ENCODE measurements at regions not wholly inside any gene's neighbourhood (a gene's known extent, or its start where the extent isn't known, plus 50 kb on each side); places are given as distances from the start of the nearest gene placed in this dataset.

- DNase-seq (ENCODE audit: low read depth, low spot score): no peak
These were observed 139.1 kb upstream of the POU3F2 start for GRCh38 chr6:98695091-98695801.

GRCh38 chr6:98711380-98711779 is 123.0 kb upstream of the POU3F2 start:
- DNase-seq (ENCODE audit: low read depth, low spot score): no peak

GRCh38 chr6:98716341-98716740 is 118.0 kb upstream of the POU3F2 start:
- DNase-seq (ENCODE audit: low read depth, low spot score): peak; percentile 61

DNA sequence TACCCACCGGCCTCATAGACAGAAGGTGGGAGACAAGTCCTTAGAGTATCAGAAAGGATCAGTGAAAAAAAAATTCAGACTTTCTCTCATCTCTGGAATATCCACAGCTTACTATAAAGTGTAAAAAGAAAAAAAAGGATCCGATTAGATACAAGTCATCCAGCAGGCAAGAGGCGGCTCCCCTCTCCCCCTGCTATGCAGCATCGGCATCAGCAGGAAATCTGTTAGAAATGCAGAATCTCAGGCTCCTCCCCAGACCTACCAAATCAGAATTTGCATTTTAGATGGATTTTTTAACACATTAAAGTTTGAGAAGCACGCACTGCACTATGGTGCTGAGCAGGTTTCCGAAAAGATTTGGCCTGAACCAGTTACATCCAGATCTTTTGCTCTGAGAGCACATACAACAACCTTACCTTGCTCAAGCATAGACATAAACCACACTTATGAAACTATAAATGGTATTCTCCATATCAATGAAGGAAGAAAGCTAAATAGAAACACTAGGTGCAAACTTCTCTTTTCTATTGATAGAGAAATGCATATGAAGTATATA is 117.0 kb upstream of the POU3F2 start:
- DNase-seq (ENCODE audit: low read depth, low spot score): no peak

DNA sequence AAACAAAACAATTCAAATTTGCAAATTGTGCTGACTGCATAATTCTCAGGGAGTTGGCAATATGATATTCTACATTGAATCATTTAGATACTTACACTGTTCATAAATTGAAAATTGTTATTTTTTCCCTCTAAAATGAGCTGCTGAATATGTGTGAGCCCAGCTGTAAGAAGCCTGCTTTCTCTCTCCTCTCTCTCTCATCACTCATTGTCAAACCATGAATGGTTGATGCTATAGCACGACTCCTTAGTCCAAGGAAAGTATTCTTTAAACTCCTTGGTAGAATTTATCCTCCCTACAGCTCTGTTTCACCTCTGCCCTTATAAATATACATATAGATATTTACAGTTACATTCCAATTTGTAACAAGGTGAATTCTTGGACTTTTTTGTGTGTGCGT is 116.4 kb upstream of the POU3F2 start:
- no peak for DNase-seq (ENCODE audit: low read depth, low spot score)

DNA sequence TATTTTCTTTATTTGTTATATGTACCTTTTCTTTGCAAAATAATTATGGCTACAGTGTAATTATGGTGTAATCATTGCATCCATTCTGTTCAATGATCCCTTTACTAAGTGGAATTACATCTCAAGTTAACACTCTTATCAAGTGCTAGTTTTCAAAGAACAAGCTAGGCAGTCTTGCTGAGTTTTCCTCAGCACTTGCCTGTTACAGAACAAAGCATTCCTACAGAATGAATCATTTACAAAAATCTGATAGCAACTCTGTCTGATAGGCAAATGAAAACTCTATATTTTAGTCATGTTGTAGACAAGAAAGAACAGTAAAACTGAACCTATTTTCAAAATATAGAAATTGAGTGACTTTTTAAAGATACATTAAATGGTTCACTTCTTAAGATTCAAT is 109.8 kb upstream of the POU3F2 start:
- no peak for DNase-seq (ENCODE audit: low read depth, low spot score)

DNA sequence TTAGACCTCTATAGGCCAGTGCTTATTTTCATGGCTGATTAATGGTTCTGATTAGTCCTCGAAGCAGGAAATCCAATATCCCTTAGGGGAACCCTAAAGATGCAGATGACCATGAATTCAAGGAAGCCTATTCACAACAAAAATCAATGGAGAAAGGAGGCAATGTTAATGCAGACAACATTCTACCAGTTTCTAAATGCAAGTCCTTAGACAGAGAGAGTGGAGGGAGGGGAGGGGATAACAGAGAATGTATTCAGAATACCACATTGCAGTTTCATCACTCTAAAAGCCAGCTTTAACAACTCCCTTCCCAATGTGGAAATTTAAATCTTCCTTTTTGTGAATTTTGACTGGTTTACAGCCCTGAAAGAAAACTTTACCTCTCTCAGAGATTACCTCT is 87.1 kb upstream of the POU3F2 start:
- no peak for DNase-seq (ENCODE audit: low read depth, low spot score)

DNA sequence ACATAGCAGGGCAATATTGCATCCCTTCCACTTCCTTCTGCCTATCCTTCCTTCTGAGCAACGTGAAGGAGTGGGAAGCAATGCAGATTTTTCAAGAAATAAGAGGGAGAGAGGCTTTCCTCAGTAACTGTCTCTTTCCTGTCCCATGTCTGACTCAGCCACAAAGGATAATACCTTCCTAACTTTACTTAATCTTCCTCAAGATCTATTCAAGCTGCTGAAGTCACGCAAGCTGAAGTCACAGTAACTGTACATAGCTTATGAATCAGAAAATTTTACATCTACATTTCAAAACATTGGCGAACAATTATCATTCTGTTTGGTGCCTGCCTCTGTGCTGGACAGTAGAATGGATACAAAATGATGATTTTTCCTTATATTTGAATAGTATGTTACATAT is 86.4 kb upstream of the POU3F2 start:
- DNase-seq (ENCODE audit: low read depth, low spot score): no peak

DNA sequence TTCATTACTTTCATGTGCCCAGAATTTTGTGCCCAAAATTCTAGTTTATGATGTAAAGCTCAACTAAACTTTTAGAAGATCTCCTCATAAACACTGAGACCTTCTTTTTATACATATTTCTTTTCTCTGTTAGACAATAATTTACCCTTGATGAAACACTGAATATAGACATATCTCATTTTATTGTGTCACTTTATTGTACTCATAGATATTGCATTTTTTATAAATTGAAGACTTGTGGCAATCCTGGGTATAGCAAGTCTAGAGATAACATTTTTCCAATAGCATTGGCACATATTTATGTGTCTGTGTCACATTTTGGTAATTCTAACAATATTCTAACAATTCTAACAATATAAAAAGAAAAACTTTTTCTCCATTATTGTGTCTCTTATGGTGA is 74.9 kb upstream of the POU3F2 start:
- no peak for DNase-seq (ENCODE audit: low read depth, low spot score)

DNA sequence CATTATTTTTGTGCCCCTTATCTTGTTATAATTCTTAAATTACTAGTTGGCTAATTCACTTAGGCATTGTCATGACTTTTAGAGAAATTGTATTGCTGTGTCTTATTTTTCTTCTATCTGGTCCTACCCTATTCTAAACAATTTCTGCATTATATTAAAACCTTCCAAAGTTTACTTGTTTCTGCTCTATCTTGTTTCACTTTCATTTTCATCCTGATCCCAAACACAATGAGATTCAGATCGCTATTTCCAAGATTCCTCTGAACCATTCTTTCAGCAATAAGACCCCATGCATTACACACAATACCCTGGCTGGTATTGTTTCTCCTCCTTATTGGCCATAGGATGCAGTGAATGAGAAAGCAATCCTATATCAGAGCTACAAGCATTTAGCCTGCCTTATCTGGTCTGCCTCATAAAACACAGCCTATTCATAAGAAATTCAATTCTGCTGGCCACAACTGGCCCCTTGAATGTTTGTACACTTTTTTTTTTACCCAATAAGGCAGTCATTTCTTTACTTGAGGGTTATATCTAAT is 69.9 kb upstream of the POU3F2 start:
- no peak for DNase-seq (ENCODE audit: low read depth, low spot score)

DNA sequence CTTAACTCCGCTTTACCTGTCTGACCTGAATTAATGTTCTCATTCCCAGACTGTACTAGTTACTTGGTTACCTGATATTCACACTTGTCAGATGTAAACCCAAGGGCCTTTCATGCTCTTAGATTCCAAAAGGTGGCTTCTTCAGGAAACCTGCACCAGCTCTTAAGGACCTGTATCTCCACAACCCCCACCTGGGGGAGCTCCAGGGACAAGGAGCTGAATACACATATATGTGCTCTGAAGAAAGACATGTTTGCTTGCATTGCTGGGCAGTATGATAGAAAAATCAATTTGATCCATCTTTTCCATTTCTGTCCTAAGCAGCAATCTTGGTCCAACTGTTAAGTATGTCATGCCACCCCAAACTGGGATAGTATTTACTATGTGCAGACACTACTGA is 64.8 kb upstream of the POU3F2 start:
- peak; percentile 14 for DNase-seq (ENCODE audit: low read depth, low spot score)

DNA sequence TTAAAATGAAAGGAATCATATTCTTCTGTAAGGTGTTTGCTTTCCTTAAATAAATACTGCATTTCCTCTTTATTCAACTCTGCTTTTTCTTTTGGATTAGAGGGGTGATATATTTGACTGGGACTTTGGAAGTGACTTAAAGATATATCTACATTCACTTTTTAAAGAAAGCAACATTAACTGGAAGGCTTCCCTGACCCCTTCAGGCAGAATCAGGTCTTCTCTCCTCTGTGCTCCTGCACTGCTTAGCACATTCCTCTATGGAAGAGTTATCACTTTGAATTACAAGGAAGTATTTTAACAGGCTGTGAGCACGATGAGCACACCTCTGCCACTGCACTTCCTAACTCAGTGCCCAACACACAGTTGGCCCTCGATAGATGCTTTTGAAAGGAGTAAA is 59.2 kb upstream of the POU3F2 start:
- DNase-seq (ENCODE audit: low read depth, low spot score): no peak

- DNase-seq (ENCODE audit: low read depth, low spot score): no peak
These were observed 56.6 kb upstream of the POU3F2 start for GRCh38 chr6:98777762-98778161.

- DNase-seq (ENCODE audit: low read depth, low spot score): no peak
These were observed 54.8 kb upstream of the POU3F2 start for GRCh38 chr6:98779618-98780017.

DNA sequence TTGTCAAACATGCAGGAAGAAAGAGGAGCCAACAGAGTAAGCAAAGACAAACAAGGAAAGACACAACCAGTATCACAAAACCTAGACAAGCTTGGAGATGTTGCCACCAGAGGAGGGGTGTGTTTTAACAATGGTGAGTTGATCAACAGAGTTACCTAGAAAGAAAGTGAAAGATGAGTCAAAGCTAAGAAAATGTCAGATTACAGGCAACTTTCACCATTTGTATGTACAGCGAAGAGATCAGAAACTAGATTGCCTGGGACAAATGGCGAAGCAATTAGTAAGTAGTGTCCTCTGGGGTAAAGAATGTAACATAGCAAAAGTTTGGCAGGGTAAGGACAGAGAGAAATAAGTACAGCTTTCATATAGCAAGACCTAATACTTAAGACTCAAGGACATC is 51.6 kb upstream of the POU3F2 start:
- DNase-seq (ENCODE audit: low read depth, low spot score): no peak

DNA sequence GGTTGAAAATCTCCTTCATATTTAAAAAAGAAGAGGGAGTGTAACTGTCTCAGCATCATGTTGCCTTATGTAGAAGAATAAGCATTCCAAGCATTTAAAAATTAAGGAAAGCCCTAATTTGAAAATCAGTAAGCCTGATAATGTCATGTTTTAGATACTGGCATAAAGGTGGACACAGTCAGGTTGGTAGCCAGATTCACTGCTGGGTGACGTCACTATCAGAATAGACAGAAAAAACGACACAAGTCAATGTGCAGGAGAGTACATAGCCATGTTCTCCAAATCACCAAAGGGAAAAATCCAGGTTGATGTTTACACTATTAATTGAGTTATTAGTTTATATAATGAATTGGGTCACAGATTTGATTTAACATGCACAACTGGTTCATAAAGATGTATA is 50.8 kb upstream of the POU3F2 start:
- no peak for DNase-seq (ENCODE audit: low read depth, low spot score)
